ENCODE measurements at regions not wholly inside any gene's neighbourhood (a gene's known extent, or its start where the extent isn't known, plus 50 kb on each side); places are given as distances from the start of the nearest gene placed in this dataset.
"Not testable (repeated sequence)": the region's sequence is repeated elsewhere in the genome, so short reads cannot be mapped to it uniquely, and the experiment has no call there.

DNA sequence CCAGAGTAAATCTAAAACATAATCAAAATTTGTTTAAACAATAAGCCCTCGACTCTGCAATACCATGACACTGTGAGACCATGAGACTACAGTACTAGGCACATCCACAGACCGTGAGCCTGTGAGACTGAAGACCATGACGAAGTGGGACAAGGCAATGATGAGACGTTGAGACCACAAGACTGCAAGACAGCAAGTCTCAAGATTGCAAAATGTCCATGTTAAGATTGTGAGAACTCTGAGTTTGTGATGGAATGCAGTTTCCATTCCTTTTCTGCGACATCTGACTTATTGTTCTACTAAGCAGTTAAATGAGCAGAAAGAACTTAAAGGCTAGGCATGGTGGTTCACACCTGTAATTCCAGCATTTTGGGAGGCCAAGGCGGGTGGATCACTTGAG, 102.1 kb upstream of the PHACTR1 start:
- H3K27ac ChIP-seq, result no peak overlapping the region
- TF ChIP-seq ZFX (IDR thresholded peaks at IDR 0.05), result no peak
- TF ChIP-seq, protein P1, sequence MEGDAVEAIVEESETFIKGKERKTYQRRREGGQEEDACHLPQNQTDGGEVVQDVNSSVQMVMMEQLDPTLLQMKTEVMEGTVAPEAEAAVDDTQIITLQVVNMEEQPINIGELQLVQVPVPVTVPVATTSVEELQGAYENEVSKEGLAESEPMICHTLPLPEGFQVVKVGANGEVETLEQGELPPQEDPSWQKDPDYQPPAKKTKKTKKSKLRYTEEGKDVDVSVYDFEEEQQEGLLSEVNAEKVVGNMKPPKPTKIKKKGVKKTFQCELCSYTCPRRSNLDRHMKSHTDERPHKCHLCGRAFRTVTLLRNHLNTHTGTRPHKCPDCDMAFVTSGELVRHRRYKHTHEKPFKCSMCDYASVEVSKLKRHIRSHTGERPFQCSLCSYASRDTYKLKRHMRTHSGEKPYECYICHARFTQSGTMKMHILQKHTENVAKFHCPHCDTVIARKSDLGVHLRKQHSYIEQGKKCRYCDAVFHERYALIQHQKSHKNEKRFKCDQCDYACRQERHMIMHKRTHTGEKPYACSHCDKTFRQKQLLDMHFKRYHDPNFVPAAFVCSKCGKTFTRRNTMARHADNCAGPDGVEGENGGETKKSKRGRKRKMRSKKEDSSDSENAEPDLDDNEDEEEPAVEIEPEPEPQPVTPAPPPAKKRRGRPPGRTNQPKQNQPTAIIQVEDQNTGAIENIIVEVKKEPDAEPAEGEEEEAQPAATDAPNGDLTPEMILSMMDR (conservative IDR thresholded peaks at IDR 0.05), result no peak

DNA sequence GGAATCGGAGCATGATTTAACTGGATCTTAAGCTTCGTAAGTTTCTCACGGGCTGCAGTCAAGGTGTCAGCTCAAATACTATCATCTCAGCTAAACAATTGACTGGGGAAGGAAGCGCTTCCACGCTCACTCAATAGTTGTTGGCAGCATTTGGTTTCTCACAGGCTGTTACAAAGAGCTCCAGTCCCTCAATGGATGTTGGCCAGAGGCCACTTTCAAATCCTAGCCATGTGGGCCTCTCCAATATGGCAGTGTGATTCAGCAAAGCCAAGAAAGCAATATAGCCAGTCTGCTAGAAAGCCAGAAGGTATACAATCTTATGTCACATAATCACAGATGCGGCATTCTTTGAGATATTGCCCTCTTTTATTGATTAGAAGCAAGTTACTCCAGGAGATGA, 98.3 kb upstream of the PHACTR1 start:
- no peak for TF ChIP-seq ZFX (IDR thresholded peaks at IDR 0.05)
- TF ChIP-seq, protein P1 (conservative IDR thresholded peaks at IDR 0.05), result no peak
- no peak overlapping the region for H3K27ac ChIP-seq

DNA sequence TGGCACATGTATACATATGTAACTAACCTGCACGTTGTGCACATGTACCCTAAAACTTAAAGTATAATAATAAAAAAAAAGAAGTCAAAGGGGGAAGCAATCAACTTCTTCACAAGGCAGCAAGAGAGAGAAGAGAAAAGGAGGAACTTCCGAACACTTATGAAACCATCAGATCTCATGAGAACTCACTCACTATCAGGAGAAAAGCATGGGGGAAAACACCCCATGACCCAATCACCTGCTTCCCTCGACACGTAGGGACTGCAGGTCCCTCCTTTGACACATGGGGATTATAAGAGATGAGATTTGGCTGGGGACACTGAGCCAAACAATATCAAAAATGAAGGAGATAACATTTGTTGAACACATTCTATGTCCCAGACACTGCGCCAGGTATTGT, 94.8 kb upstream of the PHACTR1 start:
- TF ChIP-seq ZFX (IDR thresholded peaks at IDR 0.05), result no peak
- TF ChIP-seq, protein P1 (conservative IDR thresholded peaks at IDR 0.05), result no peak
- H3K27ac ChIP-seq, result no peak overlapping the region

GRCh38 chr6:12622566-12622965, 94.0 kb upstream of the PHACTR1 start:
- no peak for TF ChIP-seq ZFX (IDR thresholded peaks at IDR 0.05)
- TF ChIP-seq, protein P1 (conservative IDR thresholded peaks at IDR 0.05), result no peak

DNA sequence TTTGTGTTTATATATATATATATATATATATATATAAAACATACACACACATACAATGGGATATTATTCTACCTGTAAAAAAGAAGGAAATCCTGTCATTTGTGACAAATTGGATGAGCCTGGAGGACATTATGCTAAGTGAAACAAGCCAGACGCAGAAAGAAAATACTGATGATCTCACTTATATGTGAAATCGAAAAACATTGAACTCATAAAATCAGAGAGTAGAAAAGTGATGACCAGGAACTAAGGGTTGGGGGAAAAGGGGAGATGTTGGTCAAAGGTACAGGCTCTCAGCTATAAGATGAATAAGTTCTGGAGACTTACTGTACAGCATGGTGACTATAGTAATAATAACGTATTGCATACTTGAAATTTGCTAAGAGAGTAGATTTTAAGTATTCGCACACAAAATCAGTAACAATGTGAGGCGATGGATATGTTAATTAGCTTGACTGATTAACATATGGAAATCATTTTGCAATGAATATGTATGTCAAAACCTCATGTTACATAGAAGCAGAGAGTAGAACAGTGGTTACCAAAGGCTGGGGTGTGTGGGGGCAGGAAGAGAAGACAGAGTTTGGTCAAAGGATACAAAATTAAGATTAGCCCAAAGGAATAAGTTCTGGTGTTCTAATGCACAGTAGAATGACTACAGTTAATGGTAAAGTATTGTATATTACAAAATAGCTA, 92.3 kb upstream of the PHACTR1 start:
- no peak overlapping the region for H3K27ac ChIP-seq
- TF ChIP-seq, protein P1 (conservative IDR thresholded peaks at IDR 0.05), result no peak
- no peak for TF ChIP-seq ZFX (IDR thresholded peaks at IDR 0.05)

More at GRCh38 chr6:12622566-12622965, 94.0 kb upstream of the PHACTR1 start:
- no peak overlapping the region for H3K27ac ChIP-seq

- H3K27ac ChIP-seq, result no peak overlapping the region
- TF ChIP-seq, protein P1 (conservative IDR thresholded peaks at IDR 0.05), result no peak
- no peak for TF ChIP-seq ZFX (IDR thresholded peaks at IDR 0.05)
These were observed 89.5 kb upstream of the PHACTR1 start for GRCh38 chr6:12627053-12627452.

- H3K27ac ChIP-seq, result no peak overlapping the region
- TF ChIP-seq, protein P1 (conservative IDR thresholded peaks at IDR 0.05), result no peak
- TF ChIP-seq ZFX (IDR thresholded peaks at IDR 0.05), result no peak
These were observed 88.2 kb upstream of the PHACTR1 start for GRCh38 chr6:12628327-12628726.

- H3K27ac ChIP-seq, result not testable (repeated sequence)
These were observed 82.8 kb upstream of the PHACTR1 start for GRCh38 chr6:12633746-12634145.

All from C4-2B (cell line).